OCI-LY7 (cell line): ENCODE measurements at regions not wholly inside any gene's neighbourhood (a gene's known extent, or its start where the extent isn't known, plus 50 kb on each side); places are given as distances from the start of the nearest gene placed in this dataset.
A peak's percentile ranks its signal among the peaks of the same experiment; 100 is the strongest.

Experiments
- BruUV-seq: library from RNA; stranded (reverse); fragments of 400-500 nt; replicated peaks from 2 replicates; lab custom pipeline; 2021; lab: Mats Ljungman, UMichigan
- CTCF ChIA-PET: fragments of 300-600 bp; sonication (Branson Sonifier 250); formaldehyde crosslinking; loops from one replicate; lab custom pipeline; 2022; ENCODE audit warnings: antibody characterized with exemption; ENCODE audit not compliant: unreplicated experiment; lab: Charles Lee
- POLR2A ChIA-PET: fragments of 300-600 bp; sonication (Branson Sonifier 250); formaldehyde crosslinking; loops from one replicate; lab custom pipeline; 2022; ENCODE audit warnings: antibody characterized with exemption; lab: Charles Lee
- DNase-seq: peaks from one replicate; pipeline ENCODE4 v3.0.0-alpha.2; 2015; ENCODE audit warnings: low spot score
- H2AFZ ChIP-seq: fragments of 200-600 bp; sonication (generic), shearing (Covaris generic); 2 replicates; pipeline ENCODE4 v1.6.1; 2014; ENCODE audit warnings: mild to moderate bottlenecking, antibody characterized with exemption, low read length, moderate library complexity
- H3K27ac ChIP-seq: fragments of 200-600 bp; sonication (generic); 2 replicates; pipeline ENCODE4 v1.5.1; 2014; ENCODE audit warnings: mixed run types, low read depth, mild to moderate bottlenecking, moderate library complexity, low read length, inconsistent platforms; ENCODE audit not compliant: poor library complexity, severe bottlenecking
- H3K36me3 ChIP-seq: fragments of 200-600 bp; sonication (generic); 2 replicates; pipeline ENCODE4 v1.6.1; 2014; ENCODE audit warnings: mild to moderate bottlenecking, antibody characterized with exemption, low read length, moderate library complexity, mixed read lengths; ENCODE audit not compliant: insufficient read depth
- H3K4me1 ChIP-seq: fragments of 200-600 bp; sonication (generic); 2 replicates; pipeline ENCODE4 v1.5.1; 2014; ENCODE audit warnings: mild to moderate bottlenecking, low read length; ENCODE audit not compliant: insufficient read depth, poor library complexity, severe bottlenecking
- H3K4me2 ChIP-seq: fragments of 200-600 bp; sonication (generic); 2 replicates; pipeline ENCODE4 v1.6.1; 2014; ENCODE audit warnings: mild to moderate bottlenecking, low read length
- H3K4me3 ChIP-seq: fragments of 200-600 bp; sonication (generic); 2 replicates; pipeline ENCODE4 v1.5.1; 2014; ENCODE audit warnings: mild to moderate bottlenecking, low read depth, low read length; ENCODE audit not compliant: poor library complexity, severe bottlenecking
- H3K79me2 ChIP-seq: fragments of 200-600 bp; sonication (generic); 2 replicates; pipeline ENCODE4 v1.6.1; 2016; ENCODE audit warnings: low read depth, mild to moderate bottlenecking, low read length, moderate library complexity, mixed read lengths; ENCODE audit not compliant: insufficient read depth
- H3K9me2 ChIP-seq: fragments of 200-600 bp; sonication (generic); 2 replicates; pipeline ENCODE4 v1.6.1; 2016; ENCODE audit warnings: mild to moderate bottlenecking, low read length, mixed read lengths; ENCODE audit not compliant: insufficient read depth
- H3K9me3 ChIP-seq: fragments of 200-600 bp; sonication (generic); 2 replicates; pipeline ENCODE4 v1.6.1; 2014; ENCODE audit warnings: mild to moderate bottlenecking, mixed run types, low read length, mixed read lengths
- H4K20me1 ChIP-seq: fragments of 200-600 bp; sonication (generic); 2 replicates; pipeline ENCODE4 v1.6.1; 2014; ENCODE audit warnings: mild to moderate bottlenecking, antibody characterized with exemption, low read length, moderate library complexity, mixed read lengths; ENCODE audit not compliant: insufficient read depth
- CTCF ChIP-seq: fragments of 200-600 bp; sonication (generic); conservative IDR thresholded peaks from 2 replicates; pipeline ENCODE4 v1.5.1; 2014; ENCODE audit warnings: mild to moderate bottlenecking, antibody characterized with exemption, low read length, moderate library complexity, mixed read lengths
- EZH2phosphoT487 ChIP-seq: fragments of 200-600 bp; sonication (generic); IDR thresholded peaks from 2 replicates; pipeline ENCODE4 v1.6.1; 2018; ENCODE audit warnings: low read depth, borderline replicate concordance, mild to moderate bottlenecking, mixed run types, antibody characterized with exemption, low read length, moderate library complexity, mixed read lengths
- intact Hi-C: fragments of 100-400 bp; cut with micrococcal nuclease; formaldehyde crosslinking; loops from one replicate; pipeline ENCODE4 v1.10.0; 2022; ENCODE audit not compliant: unreplicated experiment

- no TSS peak for BruUV-seq
- no peaks in the 10 kb centered on the region for H3K9me2 ChIP-seq
- ChIA-PET CTCF (no interaction called here), POLR2A (interaction anchor here (0.9 to 1.4 kb wide), 3 partner anchors 32 to 98 kb away, joined by 3 read pairs; no protein-coding TSS in a partner anchor)
- H3K9me3 ChIP-seq = no peaks in the 10 kb centered on the region
- H3K36me3 ChIP-seq = no peaks in the 10 kb centered on the region
- no peak for TF ChIP-seq EZH2phosphoT487
- no peak for TF ChIP-seq CTCF
- H4K20me1 ChIP-seq = no peaks in the 10 kb centered on the region
- H3K79me2 ChIP-seq = no peaks in the 10 kb centered on the region
- no peak overlapping the region for H3K27ac ChIP-seq
- H2AFZ ChIP-seq = no peak overlapping the region
- no peak overlapping the region for H3K4me3 ChIP-seq
- peak; percentile 10 for DNase-seq
- H3K4me1 ChIP-seq = no peaks in the 10 kb centered on the region
- no peak overlapping the region for H3K4me2 ChIP-seq
- intact Hi-C loops = no loop called here
Measured at GRCh38 chr1:198837278-198838021, 198.6 kb downstream of the PTPRC start.

DNA sequence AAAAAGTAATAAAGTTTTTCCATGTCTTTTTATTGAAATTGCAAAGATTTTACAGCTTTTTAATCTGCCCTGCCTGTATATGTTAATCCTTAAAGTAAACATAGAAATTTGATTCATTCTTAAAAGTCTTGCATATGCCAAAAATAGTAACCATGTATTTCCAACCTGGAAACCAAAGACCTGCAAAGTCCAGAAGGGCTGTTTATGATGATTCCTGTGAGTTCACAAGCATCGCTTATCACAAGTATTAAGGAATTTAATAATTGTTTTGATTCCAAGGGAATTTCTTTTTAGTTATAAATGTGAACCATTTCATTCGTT, 199.1 kb downstream of the PTPRC start:
- TF ChIP-seq EZH2phosphoT487 = no peak
- no peak for TF ChIP-seq CTCF
- H2AFZ ChIP-seq = no peak overlapping the region
- no peaks in the 10 kb centered on the region for H3K9me2 ChIP-seq
- no peaks in the 10 kb centered on the region for H3K9me3 ChIP-seq
- H3K4me1 ChIP-seq = no peaks in the 10 kb centered on the region
- H4K20me1 ChIP-seq = no peaks in the 10 kb centered on the region
- H3K36me3 ChIP-seq = no peaks in the 10 kb centered on the region
- BruUV-seq = no TSS peak
- POLR2A ChIA-PET = interaction anchor here (1.0 kb wide), 1 partner anchor 79 kb away, joined by 3 read pairs; no protein-coding TSS in a partner anchor
- H3K4me3 ChIP-seq = no peak overlapping the region
- no peak for DNase-seq
- intact Hi-C loops = no loop called here
- CTCF ChIA-PET = no interaction called here
- no peak overlapping the region for H3K4me2 ChIP-seq
- no peaks in the 10 kb centered on the region for H3K79me2 ChIP-seq
- no peak overlapping the region for H3K27ac ChIP-seq

DNA sequence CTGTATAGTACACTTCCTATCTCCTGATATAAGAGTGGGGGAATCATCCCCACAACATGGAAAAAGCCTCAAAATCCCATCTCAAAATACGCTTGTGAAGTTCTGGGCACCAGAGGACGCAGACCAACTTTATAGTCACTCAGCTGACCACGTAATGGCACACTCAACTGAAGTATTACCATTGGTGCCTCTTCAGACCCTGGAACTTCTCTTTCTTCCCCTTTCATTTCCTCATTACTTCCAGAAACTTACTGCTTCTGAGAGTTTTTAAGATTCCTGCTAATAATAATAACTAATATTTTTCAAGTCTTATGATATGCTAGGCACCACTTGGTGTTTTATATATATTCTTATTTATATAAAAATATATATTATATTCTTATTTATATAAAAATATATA, 202.6 kb downstream of the PTPRC start:
- no peaks in the 10 kb centered on the region for H3K9me3 ChIP-seq
- no peak for TF ChIP-seq EZH2phosphoT487
- TF ChIP-seq CTCF = no peak
- H3K4me2 ChIP-seq = no peak overlapping the region
- ChIA-PET CTCF (no interaction called here), POLR2A (interaction anchor here (1.3 to 1.5 kb wide), 2 partner anchors 16 to 64 kb away, joined by 3 read pairs; no protein-coding TSS in a partner anchor)
- H3K27ac ChIP-seq = no peak overlapping the region
- H3K9me2 ChIP-seq = no peaks in the 10 kb centered on the region
- H3K79me2 ChIP-seq = no peaks in the 10 kb centered on the region
- no TSS peak for BruUV-seq
- no peak overlapping the region for H2AFZ ChIP-seq
- H3K4me3 ChIP-seq = no peak overlapping the region
- no peaks in the 10 kb centered on the region for H4K20me1 ChIP-seq
- H3K36me3 ChIP-seq = no peaks in the 10 kb centered on the region; the same call in 1 of the 2 replicates
- no peaks in the 10 kb centered on the region for H3K4me1 ChIP-seq
- no peak for DNase-seq
- intact Hi-C loops = no loop called here
